BE2C (cell line): ENCODE measurements at regions not wholly inside any gene's neighbourhood (a gene's known extent, or its start where the extent isn't known, plus 50 kb on each side); places are given as distances from the start of the nearest gene placed in this dataset.

Source experiments
- DNase-seq: peaks from one replicate; pipeline ENCODE4 v3.0.0-alpha.2; 2020
- H3K27me3 ChIP-seq: fragments of 250-450 bp; sonication (Bioruptor Pico); 2 replicates; pipeline ENCODE4 v1.5.1; 2020; ENCODE audit warnings: mild to moderate bottlenecking
- H3K36me3 ChIP-seq: fragments of 250-450 bp; sonication (Bioruptor Pico); 2 replicates; pipeline ENCODE4 v1.5.1; 2020; ENCODE audit warnings: mild to moderate bottlenecking
- H3K4me1 ChIP-seq: fragments of 250-450 bp; sonication (Bioruptor Pico); 2 replicates; pipeline ENCODE4 v1.5.1; 2020
- H3K4me3 ChIP-seq: 2 replicates; pipeline ENCODE4 v1.5.1; 2011; ENCODE audit warnings: low read depth, low read length
- H3K9me3 ChIP-seq: fragments of 250-450 bp; sonication (Bioruptor Pico); 2 replicates; pipeline ENCODE4 v1.5.1; 2020
- CTCF ChIP-seq: IDR thresholded peaks from 2 replicates; pipeline ENCODE4 v1.5.1; 2012; ENCODE audit warnings: mild to moderate bottlenecking, low read depth, low read length

GRCh38 chr16:80006241-80007215, 406.0 kb upstream of the MAF start:
- H3K4me1 ChIP-seq = no peaks in the 10 kb centered on the region
- no peaks in the 10 kb centered on the region; the same call in 1 of the 2 replicates for H3K9me3 ChIP-seq
- TF ChIP-seq CTCF = no peak
- no peaks in the 10 kb centered on the region for H3K27me3 ChIP-seq
- no peak overlapping the region for H3K4me3 ChIP-seq
- DNase-seq = no peak
- no peaks in the 10 kb centered on the region for H3K36me3 ChIP-seq

DNA sequence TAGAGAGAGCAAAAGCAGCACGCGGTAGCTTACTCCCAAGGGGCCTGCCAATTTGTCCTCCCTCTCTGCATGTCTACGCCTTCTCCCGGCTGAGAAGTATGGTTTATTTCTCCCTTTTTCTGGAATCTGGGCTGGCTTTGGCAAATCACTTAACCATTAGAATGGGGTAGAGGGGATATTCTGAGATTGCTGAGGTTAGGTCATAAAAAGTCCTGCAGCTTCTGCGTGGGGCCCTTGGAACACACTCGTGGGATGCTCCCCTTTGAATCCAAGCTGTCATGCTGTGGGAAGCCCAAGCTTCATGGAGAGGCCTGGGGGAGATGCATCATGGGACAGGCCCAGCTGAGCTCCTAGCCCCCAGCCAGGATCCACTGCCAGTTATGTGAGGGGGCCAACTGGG, 403.6 kb upstream of the MAF start:
- no peak for TF ChIP-seq CTCF
- Histone ChIP-seq H3K9me3 (no peaks in the 10 kb centered on the region; the same call in 1 of the 2 replicates), H3K36me3 (no peaks in the 10 kb centered on the region), H3K27me3 (no peaks in the 10 kb centered on the region), H3K4me3 (no peak overlapping the region), H3K4me1 (no peaks in the 10 kb centered on the region)
- DNase-seq = no peak

DNA sequence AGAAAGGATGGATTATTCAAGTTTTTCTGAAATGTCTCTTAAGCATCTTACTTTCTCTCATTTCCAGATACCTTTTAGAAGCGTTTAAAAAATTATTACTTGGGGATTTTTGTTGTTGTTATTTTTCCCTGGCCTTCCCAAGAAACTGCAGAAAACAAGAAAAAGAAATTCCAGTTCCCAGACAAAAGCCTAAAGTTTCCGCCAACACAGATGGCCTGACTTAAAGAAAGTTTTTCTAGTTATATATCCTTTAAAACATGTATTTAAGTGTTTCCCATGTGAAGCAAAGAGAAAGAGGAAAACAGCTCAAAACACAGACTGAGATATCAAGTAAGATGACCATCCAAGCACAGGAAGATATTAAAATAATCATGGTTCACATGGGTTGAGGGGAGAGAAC, 401.7 kb upstream of the MAF start:
- TF ChIP-seq CTCF = no peak
- no peak for DNase-seq
- H3K4me3 ChIP-seq = no peak overlapping the region
- no peaks in the 10 kb centered on the region for H3K36me3 ChIP-seq
- no peaks in the 10 kb centered on the region; the same call in 1 of the 2 replicates for H3K9me3 ChIP-seq
- H3K4me1 ChIP-seq = no peaks in the 10 kb centered on the region
- no peaks in the 10 kb centered on the region for H3K27me3 ChIP-seq

GRCh38 chr16:79998143-79998542, 397.6 kb upstream of the MAF start:
- no peak for DNase-seq
- Histone ChIP-seq H3K9me3 (peaks cover 4% of the 10 kb centered on the region), H3K4me1 (no peaks in the 10 kb centered on the region), H3K36me3 (no peaks in the 10 kb centered on the region), H3K4me3 (no peak overlapping the region), H3K27me3 (no peaks in the 10 kb centered on the region)
- TF ChIP-seq CTCF = no peak

DNA sequence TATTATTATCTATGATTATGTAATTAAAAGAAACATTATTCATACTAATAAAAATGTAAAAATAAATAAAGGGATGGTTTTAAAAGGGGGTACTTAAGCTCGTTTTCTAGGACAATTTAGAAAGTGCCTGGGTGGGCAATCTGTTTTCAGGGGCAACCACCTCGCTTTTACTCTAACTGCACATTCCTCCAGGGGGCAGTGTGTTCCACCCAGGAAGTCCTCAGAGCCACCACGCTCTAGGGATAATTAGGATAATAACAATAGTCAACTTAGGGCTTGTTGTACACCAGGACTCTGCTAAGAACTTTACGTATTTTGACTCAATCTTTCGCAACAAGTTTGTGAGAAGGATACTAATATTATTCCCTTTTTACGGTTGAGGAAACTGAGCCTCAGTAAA, 396.7 kb upstream of the MAF start:
- H3K9me3 ChIP-seq = peaks cover 4% of the 10 kb centered on the region
- H3K36me3 ChIP-seq = no peaks in the 10 kb centered on the region
- DNase-seq = no peak
- no peaks in the 10 kb centered on the region for H3K4me1 ChIP-seq
- no peak overlapping the region for H3K4me3 ChIP-seq
- no peaks in the 10 kb centered on the region for H3K27me3 ChIP-seq
- TF ChIP-seq CTCF = peak; percentile 10; the same call in 1 of the 2 replicates

GRCh38 chr16:79996321-79996720, 395.8 kb upstream of the MAF start:
- no peak for TF ChIP-seq CTCF
- DNase-seq = no peak
- Histone ChIP-seq H3K4me1 (no peaks in the 10 kb centered on the region), H3K4me3 (no peak overlapping the region), H3K36me3 (no peaks in the 10 kb centered on the region), H3K27me3 (no peaks in the 10 kb centered on the region), H3K9me3 (peaks cover 4% of the 10 kb centered on the region)
